NCI-H748 (cell line): ENCODE measurements at regions not wholly inside any gene's neighbourhood (a gene's known extent, or its start where the extent isn't known, plus 50 kb on each side); places are given as distances from the start of the nearest gene placed in this dataset.

Experiments used
- DNase-seq: peaks from one replicate; lab custom pipeline; 2025; ENCODE audit not compliant: unreplicated experiment; lab: John Stamatoyannopoulos, UW

GRCh38 chr10:78568620-78569019, 500.1 kb upstream of the ZMIZ1 start:
- DNase-seq = peak; percentile 8

- DNase-seq = no peak
Measured at GRCh38 chr10:78570633-78571235, 498.0 kb upstream of the ZMIZ1 start.

GRCh38 chr10:78571286-78571685, 497.5 kb upstream of the ZMIZ1 start:
- DNase-seq = no peak

GRCh38 chr10:78571891-78572290, 496.9 kb upstream of the ZMIZ1 start:
- DNase-seq = no peak

GRCh38 chr10:78572565-78572964, 496.2 kb upstream of the ZMIZ1 start:
- DNase-seq = no peak

GRCh38 chr10:78574547-78574946, 494.2 kb upstream of the ZMIZ1 start:
- no peak for DNase-seq

- peak; percentile 7 for DNase-seq
Measured at GRCh38 chr10:78575400-78575799, 493.4 kb upstream of the ZMIZ1 start.

GRCh38 chr10:78576276-78576675, 492.5 kb upstream of the ZMIZ1 start:
- no peak for DNase-seq

- DNase-seq = no peak
Measured at GRCh38 chr10:78577712-78578111, 491.1 kb upstream of the ZMIZ1 start.

GRCh38 chr10:78578929-78579328, 489.8 kb upstream of the ZMIZ1 start:
- no peak for DNase-seq

GRCh38 chr10:78579576-78579975, 489.2 kb upstream of the ZMIZ1 start:
- DNase-seq = no peak

GRCh38 chr10:78579995-78580394, 488.8 kb upstream of the ZMIZ1 start:
- DNase-seq = peak; percentile 82

- DNase-seq = no peak
Measured at GRCh38 chr10:78581133-78581694, 487.6 kb upstream of the ZMIZ1 start.

- no peak for DNase-seq
Measured at GRCh38 chr10:78582540-78582939, 486.2 kb upstream of the ZMIZ1 start.

- DNase-seq = no peak
Measured at GRCh38 chr10:78584266-78584665, 484.5 kb upstream of the ZMIZ1 start.

- DNase-seq = no peak
Measured at GRCh38 chr10:78584681-78585080, 484.1 kb upstream of the ZMIZ1 start.

GRCh38 chr10:78585952-78586351, 482.8 kb upstream of the ZMIZ1 start:
- no peak for DNase-seq

GRCh38 chr10:78588194-78588811, 480.5 kb upstream of the ZMIZ1 start:
- DNase-seq = no peak

GRCh38 chr10:78589687-78590086, 479.1 kb upstream of the ZMIZ1 start:
- peak; percentile 4 for DNase-seq

GRCh38 chr10:78591066-78591465, 477.7 kb upstream of the ZMIZ1 start:
- no peak for DNase-seq

GRCh38 chr10:78594559-78595268, 474.1 kb upstream of the ZMIZ1 start:
- peak; percentile 81 for DNase-seq

GRCh38 chr10:78595269-78595619, 473.5 kb upstream of the ZMIZ1 start:
- DNase-seq = no peak
